ENCODE measurements at regions not wholly inside any gene's neighbourhood (a gene's known extent, or its start where the extent isn't known, plus 50 kb on each side); places are given as distances from the start of the nearest gene placed in this dataset.

DNA sequence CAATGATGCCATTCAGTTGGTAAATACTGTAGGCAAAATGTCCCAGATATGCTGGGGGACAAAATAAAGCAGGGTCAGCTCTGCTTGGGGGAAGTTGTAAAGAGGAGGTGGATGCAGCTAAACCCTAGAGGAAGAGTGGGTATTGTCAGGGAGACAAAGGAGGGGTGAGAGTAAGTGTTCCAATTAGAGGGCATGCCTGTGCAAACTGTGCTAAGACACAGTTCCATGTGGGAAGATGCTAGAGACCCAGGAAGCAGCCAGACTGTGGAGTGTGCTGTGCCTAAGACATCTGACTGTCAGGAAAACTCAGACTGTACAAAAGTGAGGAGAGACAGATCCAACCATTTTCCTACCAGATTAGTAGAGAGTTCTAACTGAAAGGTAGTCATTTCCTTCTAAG is 474.3 kb downstream of the ATP23 start:
- no peak overlapping the region for H3K4me3 Mint-ChIP-seq

DNA sequence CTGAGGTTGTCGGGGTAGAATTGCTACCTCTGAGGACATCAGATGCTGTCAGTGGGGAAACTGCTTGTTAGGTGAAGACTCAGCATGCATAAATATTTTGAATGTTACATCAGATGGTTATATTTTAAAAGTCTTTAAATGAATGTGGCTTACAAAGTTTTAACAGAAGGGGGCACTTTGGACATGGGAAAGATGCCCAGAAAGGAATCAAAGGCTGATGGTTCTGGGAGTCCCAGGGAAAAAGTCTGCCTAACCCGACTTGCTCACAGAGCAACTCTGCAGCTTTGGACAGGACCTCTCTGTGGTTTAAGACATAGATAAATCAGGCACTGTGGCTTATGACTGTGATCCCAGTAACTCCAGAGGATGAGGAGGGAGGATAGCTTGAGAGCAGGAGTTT is 474.9 kb downstream of the ATP23 start:
- peaks cover 0 to 4% of the 10 kb centered on the region in 2 donors for H3K9me3 Mint-ChIP-seq
- intact Hi-C loops (cut with micrococcal nuclease) = no loop called here
- no peaks in the 10 kb centered on the region for H3K36me3 Mint-ChIP-seq
- H3K27ac ChIP-seq (ENCODE audit: low read length) = no peak overlapping the region
- no peak overlapping the region for H3K27ac Mint-ChIP-seq
- H3K4me1 ChIP-seq (ENCODE audit: control insufficient read depth, insufficient read depth, low read length) = no peaks in the 10 kb centered on the region
- no peaks in the 10 kb centered on the region for H3K9me3 ChIP-seq (ENCODE audit: control insufficient read depth, insufficient read depth, low read length)
- TF ChIP-seq, protein P1, sequence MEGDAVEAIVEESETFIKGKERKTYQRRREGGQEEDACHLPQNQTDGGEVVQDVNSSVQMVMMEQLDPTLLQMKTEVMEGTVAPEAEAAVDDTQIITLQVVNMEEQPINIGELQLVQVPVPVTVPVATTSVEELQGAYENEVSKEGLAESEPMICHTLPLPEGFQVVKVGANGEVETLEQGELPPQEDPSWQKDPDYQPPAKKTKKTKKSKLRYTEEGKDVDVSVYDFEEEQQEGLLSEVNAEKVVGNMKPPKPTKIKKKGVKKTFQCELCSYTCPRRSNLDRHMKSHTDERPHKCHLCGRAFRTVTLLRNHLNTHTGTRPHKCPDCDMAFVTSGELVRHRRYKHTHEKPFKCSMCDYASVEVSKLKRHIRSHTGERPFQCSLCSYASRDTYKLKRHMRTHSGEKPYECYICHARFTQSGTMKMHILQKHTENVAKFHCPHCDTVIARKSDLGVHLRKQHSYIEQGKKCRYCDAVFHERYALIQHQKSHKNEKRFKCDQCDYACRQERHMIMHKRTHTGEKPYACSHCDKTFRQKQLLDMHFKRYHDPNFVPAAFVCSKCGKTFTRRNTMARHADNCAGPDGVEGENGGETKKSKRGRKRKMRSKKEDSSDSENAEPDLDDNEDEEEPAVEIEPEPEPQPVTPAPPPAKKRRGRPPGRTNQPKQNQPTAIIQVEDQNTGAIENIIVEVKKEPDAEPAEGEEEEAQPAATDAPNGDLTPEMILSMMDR (IDR thresholded peaks at IDR 0.05) = no peak
- 89% methylated on average over 2 of the region's 2 CpGs for WGBS (ENCODE audit: insufficient coverage)
- peaks cover 0 to 5% of the 10 kb centered on the region in 2 donors for H3K27me3 Mint-ChIP-seq (ENCODE audit: low read depth in 2 of 2)
- H3K36me3 ChIP-seq (ENCODE audit: control insufficient read depth, insufficient read depth, low read length) = no peaks in the 10 kb centered on the region
- H3K4me3 ChIP-seq (ENCODE audit: low read length) = no peak overlapping the region
- H3K27me3 ChIP-seq (ENCODE audit: control insufficient read depth, insufficient read depth, low read length) = no peaks in the 10 kb centered on the region
- no peak overlapping the region for H3K4me3 Mint-ChIP-seq
- ATAC-seq (no peak), DNase-seq (no peak)
- H3K4me1 Mint-ChIP-seq = no peaks in the 10 kb centered on the region

More for the DNA sequence above, 474.3 kb downstream of the ATP23 start:
- Histone ChIP-seq H3K9me3 (ENCODE audit: control insufficient read depth, insufficient read depth, low read length) (no peaks in the 10 kb centered on the region), H3K4me1 (ENCODE audit: control insufficient read depth, insufficient read depth, low read length) (no peaks in the 10 kb centered on the region), H3K4me3 (ENCODE audit: low read length) (no peak overlapping the region), H3K27ac (ENCODE audit: low read length) (no peak overlapping the region), H3K27me3 (ENCODE audit: control insufficient read depth, insufficient read depth, low read length) (no peaks in the 10 kb centered on the region), H3K36me3 (ENCODE audit: control insufficient read depth, insufficient read depth, low read length) (no peaks in the 10 kb centered on the region)
- DNase-seq = no peak
- Mint-ChIP-seq H3K36me3 (no peaks in the 10 kb centered on the region), H3K27ac (no peak overlapping the region), H3K9me3 (peaks cover 0 to 4% of the 10 kb centered on the region in 2 donors), H3K4me1 (no peaks in the 10 kb centered on the region), H3K27me3 (ENCODE audit: low read depth in 2 of 2) (peaks cover 0 to 5% of the 10 kb centered on the region in 2 donors)
- ATAC-seq = no peak
- TF ChIP-seq, protein P1 (IDR thresholded peaks at IDR 0.05) = no peak
- intact Hi-C loops (cut with micrococcal nuclease) = no loop called here

DNA sequence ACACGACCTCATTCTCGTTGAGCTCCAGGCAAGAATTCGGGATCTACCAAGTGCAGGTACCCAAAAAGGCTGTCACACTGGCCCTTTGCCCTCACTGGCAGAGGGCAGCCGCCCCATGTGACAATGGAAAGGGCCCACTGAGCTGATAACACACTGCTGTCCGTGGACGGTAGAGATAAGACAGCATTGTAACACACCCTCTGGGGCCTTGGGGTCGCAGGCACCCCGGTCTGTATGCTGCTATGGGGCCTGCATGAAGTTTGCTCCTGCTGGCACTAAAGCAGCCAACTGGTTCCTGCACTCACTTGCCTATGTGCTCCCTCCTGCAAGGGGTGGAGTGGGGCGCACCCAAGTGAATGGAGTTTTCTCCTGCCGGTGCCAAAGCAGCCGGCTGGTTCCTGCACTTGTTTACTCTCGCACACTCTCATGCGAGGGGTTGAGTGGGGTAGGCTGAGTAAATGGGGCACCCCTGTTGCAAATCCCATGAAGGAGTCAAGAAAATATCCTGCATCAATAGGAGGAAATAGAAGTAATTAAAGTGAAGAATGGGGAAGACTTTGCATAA is 477.9 kb downstream of the ATP23 start:
- no peaks in the 10 kb centered on the region for H3K27me3 ChIP-seq (ENCODE audit: control insufficient read depth, insufficient read depth, low read length)
- no peak for ATAC-seq
- H3K36me3 ChIP-seq (ENCODE audit: control insufficient read depth, insufficient read depth, low read length) = no peaks in the 10 kb centered on the region
- TF ChIP-seq, protein P1 (IDR thresholded peaks at IDR 0.05) = no peak
- no peaks in the 10 kb centered on the region for H3K9me3 ChIP-seq (ENCODE audit: control insufficient read depth, insufficient read depth, low read length)
- DNase-seq = no peak
- H3K36me3 Mint-ChIP-seq = no peaks in the 10 kb centered on the region
- H3K4me1 ChIP-seq (ENCODE audit: control insufficient read depth, insufficient read depth, low read length) = no peaks in the 10 kb centered on the region
- H3K4me3 Mint-ChIP-seq = no peak overlapping the region
- intact Hi-C loops (cut with micrococcal nuclease) = no loop called here
- no peaks in the 10 kb centered on the region for H3K9me3 Mint-ChIP-seq
- H3K27ac Mint-ChIP-seq = no peak overlapping the region
- no peak overlapping the region for H3K27ac ChIP-seq (ENCODE audit: low read length)
- H3K27me3 Mint-ChIP-seq (ENCODE audit: low read depth in 2 of 2) = peaks cover 0 to 5% of the 10 kb centered on the region in 2 donors
- no peak overlapping the region for H3K4me3 ChIP-seq (ENCODE audit: low read length)
- no peaks in the 10 kb centered on the region for H3K4me1 Mint-ChIP-seq
- WGBS (ENCODE audit: insufficient coverage) = 90% methylated on average over 13 of the region's 13 CpGs

DNA sequence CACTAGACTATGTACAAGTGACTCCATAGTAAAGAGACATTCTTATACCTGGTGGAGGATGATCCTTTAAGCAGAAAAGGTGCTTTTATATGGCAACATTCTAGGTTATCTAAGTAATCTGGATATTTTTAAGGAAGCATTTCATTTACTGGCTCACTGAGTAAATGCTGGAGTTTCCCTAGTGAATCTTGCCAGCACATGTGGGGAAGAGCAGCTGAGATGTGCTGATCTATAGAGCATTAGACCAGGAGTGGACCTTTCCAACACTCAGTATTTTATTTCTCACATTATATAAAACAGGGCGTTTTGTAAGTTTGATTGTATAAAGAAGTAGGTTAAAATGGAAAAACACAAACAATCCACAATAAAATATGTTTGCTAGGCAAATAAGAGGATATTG is 478.5 kb downstream of the ATP23 start:
- WGBS (ENCODE audit: insufficient coverage) = no CpG with 5 or more reads among the region's 1 CpG
- Histone ChIP-seq H3K9me3 (ENCODE audit: control insufficient read depth, insufficient read depth, low read length) (no peaks in the 10 kb centered on the region), H3K4me1 (ENCODE audit: control insufficient read depth, insufficient read depth, low read length) (no peaks in the 10 kb centered on the region), H3K36me3 (ENCODE audit: control insufficient read depth, insufficient read depth, low read length) (no peaks in the 10 kb centered on the region), H3K4me3 (ENCODE audit: low read length) (no peak overlapping the region), H3K27me3 (ENCODE audit: control insufficient read depth, insufficient read depth, low read length) (no peaks in the 10 kb centered on the region), H3K27ac (ENCODE audit: low read length) (no peak overlapping the region)
- Mint-ChIP-seq H3K27me3 (ENCODE audit: low read depth in 2 of 2) (peaks cover 0 to 5% of the 10 kb centered on the region in 2 donors), H3K36me3 (no peaks in the 10 kb centered on the region), H3K27ac (no peak overlapping the region), H3K9me3 (no peaks in the 10 kb centered on the region), H3K4me1 (no peaks in the 10 kb centered on the region), H3K4me3 (no peak overlapping the region)
- no peak for ATAC-seq
- TF ChIP-seq, protein P1 (IDR thresholded peaks at IDR 0.05) = no peak
- DNase-seq = no peak
- intact Hi-C loops (cut with micrococcal nuclease) = no loop called here

Data from natural killer cell (primary cell).